Transverse colon (tissue), 4 donors: ENCODE measurements at regions not wholly inside any gene's neighbourhood (a gene's known extent, or its start where the extent isn't known, plus 50 kb on each side); places are given as distances from the start of the nearest gene placed in this dataset.

Source experiments
- DNase-seq: peaks from one replicate; pipeline ENCODE4 v3.0.0-alpha.2; 2019
- H3K27ac ChIP-seq, 4 donors: fragments of 200-600 bp; sonication (generic); 2 replicates each; pipeline ENCODE4 v1.5.1; 2016 to 2018; ENCODE audit warnings: inconsistent platforms in 4 of 4
- H3K27me3 ChIP-seq: fragments of 200-600 bp; sonication (generic); 2 replicates; pipeline ENCODE4 v1.5.1; 2017; ENCODE audit warnings: inconsistent platforms
- H3K36me3 ChIP-seq, 4 donors: fragments of 200-600 bp; sonication (generic); 2 replicates each; pipeline ENCODE4 v1.5.1; 2017 to 2019; ENCODE audit warnings: inconsistent platforms in 4 of 4
- H3K4me1 ChIP-seq, 4 donors: fragments of 200-600 bp; sonication (generic); 2 replicates each; pipeline ENCODE4 v1.5.1; 2017 to 2020; ENCODE audit warnings: inconsistent platforms in 4 of 4
- H3K4me3 ChIP-seq, 4 donors: fragments of 200-600 bp; sonication (generic); 1 replicate in 1 of 4; 2 replicates in 3 of 4; pipeline versions ENCODE4 v1.5.1 to v1.6.1; 2017 to 2019; ENCODE audit warnings: inconsistent platforms in 4 of 4
- H3K9me3 ChIP-seq, 2 donors: fragments of 200-600 bp; sonication (generic); 2 replicates each; pipeline ENCODE4 v1.5.1; 2017 to 2019; ENCODE audit warnings: inconsistent platforms in 2 of 2
- EP300 ChIP-seq: sonication (generic); formaldehyde crosslinking; IDR thresholded peaks from one replicate; pipeline ENCODE4 v1.6.1; 2017; ENCODE audit warnings: antibody characterized with exemption, low read depth
- POLR2A ChIP-seq: fragments of 450-650 bp; IDR thresholded peaks from one replicate; pipeline ENCODE4 v1.6.1; 2016; ENCODE audit warnings: antibody characterized with exemption, mild to moderate bottlenecking, moderate library complexity
- POLR2AphosphoS5 ChIP-seq, 3 donors: sonication (generic); formaldehyde crosslinking; IDR thresholded peaks; one replicate each; pipeline ENCODE4 v1.6.1; 2016; ENCODE audit warnings: antibody characterized with exemption in 3 of 3
- WGBS, 2 donors: methylation state at CpG; one replicate each; pipeline ENCODE4 v1.1.5; 2018; ENCODE audit warnings: low coverage in 1 of 2; 5-methylcytosine and 5-hydroxymethylcytosine counted together
- in situ Hi-C, 4 donors: fragments of 200-750 bp; cut with MboI; loops; one replicate each; pipeline versions ENCODE4 v1.15.0 to v1.15.1; 2017; ENCODE audit warnings: low sequenced_read_pairs in 3 of 4, low pct_ligation_motif_present in 1 of 4, low pct_unique_long_range_greater_than_20kb in 1 of 4
- intact Hi-C: fragments of 100-400 bp; cut with DNase I; formaldehyde crosslinking; loops from one replicate; pipeline ENCODE4 v1.15.1; 2023; ENCODE audit warnings: low total_unique reads
- TF ChIP-seq, protein P1 (sequence below), 5 experiments: fragments of 200-600 bp in 3 of 5; fragments of 450-650 bp in 2 of 5; sonication (generic) in 3 of 5; IDR thresholded peaks; 1 replicate in 2 of 5; 2 replicates in 3 of 5; pipeline ENCODE4 v1.5.1; 2016 to 2017; ENCODE audit warnings: antibody characterized with exemption in 5 of 5, inconsistent platforms in 3 of 5, mild to moderate bottlenecking in 2 of 5, moderate library complexity in 1 of 5

DNA sequence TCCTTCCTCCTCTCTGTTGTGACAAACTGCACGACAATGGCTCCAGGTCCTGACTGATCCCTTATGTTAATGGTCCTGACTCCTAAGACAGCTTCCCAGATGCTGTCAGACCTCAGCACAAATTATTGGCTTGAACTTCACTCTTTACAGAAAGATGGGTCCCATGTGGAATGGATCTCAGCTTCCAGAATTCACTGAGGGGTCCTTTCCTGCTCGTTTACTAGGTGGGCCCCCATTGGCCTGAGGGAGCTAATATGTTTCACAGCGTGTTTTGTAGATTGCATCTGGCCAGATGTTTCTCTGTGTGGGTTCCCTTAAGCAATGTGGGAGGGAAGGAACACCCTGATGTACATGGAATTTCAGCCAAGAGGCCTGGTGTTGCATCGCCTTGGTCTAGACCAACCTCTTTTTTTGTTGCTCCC is 826.6 kb downstream of the MAFB start:
- no peaks in the 10 kb centered on the region for H3K9me3 ChIP-seq
- 65% methylated on average over 4 of the region's 4 CpGs; no CpG with 5 or more reads in 1 of the 2 donors for WGBS, 2 donors
- no peak for DNase-seq
- no peaks in the 10 kb centered on the region for H3K27me3 ChIP-seq
- H3K4me3 ChIP-seq = no peak overlapping the region
- H3K36me3 ChIP-seq = no peaks in the 10 kb centered on the region
- H3K27ac ChIP-seq = no peak overlapping the region
- intact Hi-C loops = no loop called here
- no peaks in the 10 kb centered on the region for H3K4me1 ChIP-seq
- no peak for TF ChIP-seq POLR2AphosphoS5 (IDR thresholded peaks at IDR 0.05)
- in situ Hi-C loops = loop anchor here in 2 of 4 donors (25.0 kb wide), 2 partner anchors 575 to 600 kb away; no protein-coding TSS in a partner anchor

DNA sequence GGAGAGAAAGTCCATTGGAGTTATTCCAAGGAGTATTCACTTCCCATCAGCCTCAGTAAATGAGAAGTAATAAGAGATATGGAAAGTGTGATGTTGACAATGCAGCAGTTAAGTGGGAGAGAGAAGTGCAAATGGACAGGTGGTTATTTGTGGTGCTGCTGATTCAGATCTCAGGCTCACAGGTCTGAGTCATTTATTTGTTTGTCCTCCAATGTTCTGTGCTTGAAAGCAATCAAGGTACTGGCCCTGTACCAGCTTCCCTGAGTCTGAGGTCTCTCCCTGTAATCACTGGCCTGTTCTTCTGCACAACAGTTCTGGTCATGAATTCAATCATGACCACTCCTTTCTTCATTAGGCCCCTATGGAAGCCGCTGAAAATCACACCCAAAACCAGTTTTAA is 827.7 kb downstream of the MAFB start:
- WGBS, 2 donors = 20% methylated on average over 1 of the region's 1 CpG; no CpG with 5 or more reads in 1 of the 2 donors
- no peak for DNase-seq
- Histone ChIP-seq H3K4me3 (no peak overlapping the region), H3K27ac (no peak overlapping the region), H3K36me3 (no peaks in the 10 kb centered on the region), H3K9me3 (no peaks in the 10 kb centered on the region), H3K27me3 (no peaks in the 10 kb centered on the region), H3K4me1 (no peaks in the 10 kb centered on the region)
- TF ChIP-seq EP300 (no peak), POLR2A (no peak), POLR2AphosphoS5 (IDR thresholded peaks at IDR 0.05) (no peak)
- TF ChIP-seq, protein P1, sequence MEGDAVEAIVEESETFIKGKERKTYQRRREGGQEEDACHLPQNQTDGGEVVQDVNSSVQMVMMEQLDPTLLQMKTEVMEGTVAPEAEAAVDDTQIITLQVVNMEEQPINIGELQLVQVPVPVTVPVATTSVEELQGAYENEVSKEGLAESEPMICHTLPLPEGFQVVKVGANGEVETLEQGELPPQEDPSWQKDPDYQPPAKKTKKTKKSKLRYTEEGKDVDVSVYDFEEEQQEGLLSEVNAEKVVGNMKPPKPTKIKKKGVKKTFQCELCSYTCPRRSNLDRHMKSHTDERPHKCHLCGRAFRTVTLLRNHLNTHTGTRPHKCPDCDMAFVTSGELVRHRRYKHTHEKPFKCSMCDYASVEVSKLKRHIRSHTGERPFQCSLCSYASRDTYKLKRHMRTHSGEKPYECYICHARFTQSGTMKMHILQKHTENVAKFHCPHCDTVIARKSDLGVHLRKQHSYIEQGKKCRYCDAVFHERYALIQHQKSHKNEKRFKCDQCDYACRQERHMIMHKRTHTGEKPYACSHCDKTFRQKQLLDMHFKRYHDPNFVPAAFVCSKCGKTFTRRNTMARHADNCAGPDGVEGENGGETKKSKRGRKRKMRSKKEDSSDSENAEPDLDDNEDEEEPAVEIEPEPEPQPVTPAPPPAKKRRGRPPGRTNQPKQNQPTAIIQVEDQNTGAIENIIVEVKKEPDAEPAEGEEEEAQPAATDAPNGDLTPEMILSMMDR (IDR thresholded peaks at IDR 0.05) = no peak
- intact Hi-C loops (no loop called here), in situ Hi-C loops (loop anchor here in 2 of 4 donors (25.0 kb wide), 2 partner anchors 574 to 599 kb away; no protein-coding TSS in a partner anchor)

DNA sequence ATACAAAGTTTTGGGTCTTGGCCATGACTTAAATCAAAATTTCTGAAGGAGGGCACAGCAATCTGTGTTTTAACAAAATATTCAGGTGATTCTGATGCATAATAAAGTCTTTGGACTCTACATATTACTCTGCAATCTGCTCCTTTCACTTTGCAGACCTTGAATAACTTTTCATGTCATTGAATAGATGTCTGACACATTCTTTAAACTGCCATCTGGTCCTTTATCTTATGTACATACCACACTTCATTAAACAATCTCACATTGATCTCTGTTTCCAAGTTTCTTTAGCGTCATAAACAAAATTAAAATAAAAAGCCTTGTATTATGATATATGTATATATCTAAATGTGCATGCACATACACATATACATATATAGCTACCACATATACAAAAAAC is 831.2 kb downstream of the MAFB start:
- H3K27me3 ChIP-seq = no peaks in the 10 kb centered on the region
- TF ChIP-seq POLR2AphosphoS5 (IDR thresholded peaks at IDR 0.05) = no peak
- TF ChIP-seq, protein P1 (IDR thresholded peaks at IDR 0.05) = no peak
- TF ChIP-seq EP300 = no peak
- TF ChIP-seq POLR2A = no peak
- no peaks in the 10 kb centered on the region for H3K9me3 ChIP-seq
- intact Hi-C loops (no loop called here), in situ Hi-C loops (loop anchor here in 2 of 4 donors (25.0 kb wide), 2 partner anchors 571 to 596 kb away; no protein-coding TSS in a partner anchor)
- DNase-seq = no peak
- no peak overlapping the region for H3K4me3 ChIP-seq
- no peaks in the 10 kb centered on the region for H3K4me1 ChIP-seq
- WGBS, 2 donors = 60 to 71% methylated on average over 1 of the region's 1 CpG
- no peak overlapping the region for H3K27ac ChIP-seq
- H3K36me3 ChIP-seq = no peaks in the 10 kb centered on the region

DNA sequence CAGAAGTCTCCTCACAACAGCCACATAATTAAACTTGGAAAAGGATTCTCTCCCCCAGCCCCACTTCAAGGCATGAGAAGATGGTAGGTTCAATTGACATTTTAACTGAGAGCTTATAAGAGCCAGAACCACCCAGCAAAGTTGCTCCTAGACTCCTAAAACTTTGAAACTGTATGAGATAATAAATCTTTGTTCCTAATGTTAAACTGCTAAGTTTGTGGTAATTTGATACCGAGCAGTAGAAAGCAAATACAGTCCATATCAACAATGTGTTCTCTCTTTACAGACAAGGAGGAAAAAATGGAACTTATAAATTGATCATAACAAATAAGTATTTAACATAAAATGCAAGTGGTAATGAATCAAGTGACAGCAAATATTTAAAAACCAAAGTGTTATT is 831.8 kb downstream of the MAFB start:
- H3K4me1 ChIP-seq = no peaks in the 10 kb centered on the region
- no peaks in the 10 kb centered on the region for H3K36me3 ChIP-seq
- intact Hi-C loops (no loop called here), in situ Hi-C loops (loop anchor here in 2 of 4 donors (25.0 kb wide), 2 partner anchors 570 to 595 kb away; no protein-coding TSS in a partner anchor)
- no peaks in the 10 kb centered on the region for H3K27me3 ChIP-seq
- no peaks in the 10 kb centered on the region for H3K9me3 ChIP-seq
- H3K27ac ChIP-seq = no peak overlapping the region
- no peak for DNase-seq
- TF ChIP-seq, protein P1 (IDR thresholded peaks at IDR 0.05) = no peak
- TF ChIP-seq EP300 = no peak
- TF ChIP-seq POLR2AphosphoS5 (IDR thresholded peaks at IDR 0.05) = no peak
- no peak for TF ChIP-seq POLR2A
- 50 to 64% methylated on average over 1 of the region's 1 CpG for WGBS, 2 donors
- no peak overlapping the region for H3K4me3 ChIP-seq

DNA sequence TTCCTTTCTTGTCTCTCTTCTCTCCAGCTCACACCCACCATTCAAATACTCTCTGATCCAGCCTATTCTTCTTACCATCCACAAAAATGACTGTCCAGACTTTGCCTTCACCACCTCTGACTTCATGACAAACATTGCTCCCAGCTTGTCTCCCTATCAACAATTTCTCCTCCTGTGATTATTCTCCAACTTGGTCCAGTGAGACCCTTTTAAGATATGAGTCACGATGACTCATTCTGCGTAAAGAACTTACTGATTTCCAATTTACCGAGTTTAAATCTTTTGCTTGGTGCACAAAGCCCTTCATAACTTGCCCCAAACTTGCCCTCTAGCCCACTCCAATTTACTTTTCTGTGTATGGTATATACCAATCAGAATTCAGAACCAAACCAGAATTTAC is 833.2 kb downstream of the MAFB start:
- Histone ChIP-seq H3K4me3 (no peak overlapping the region), H3K4me1 (peaks cover 0 to 5% (median 3%) of the 10 kb centered on the region in 4 donors), H3K9me3 (no peaks in the 10 kb centered on the region), H3K27ac (no peak overlapping the region), H3K36me3 (no peaks in the 10 kb centered on the region), H3K27me3 (no peaks in the 10 kb centered on the region)
- TF ChIP-seq, protein P1 (IDR thresholded peaks at IDR 0.05) = no peak
- TF ChIP-seq EP300 (no peak), POLR2A (no peak), POLR2AphosphoS5 (IDR thresholded peaks at IDR 0.05) (no peak)
- DNase-seq = no peak
- in situ Hi-C loops (loop anchor here in 2 of 4 donors (25.0 kb wide), 2 partner anchors 568 to 593 kb away; no protein-coding TSS in a partner anchor), intact Hi-C loops (no loop called here)
- WGBS, 2 donors = 85 to 96% methylated on average over 3 of the region's 3 CpGs
